ENCODE measurements at regions not wholly inside any gene's neighbourhood (a gene's known extent, or its start where the extent isn't known, plus 50 kb on each side); places are given as distances from the start of the nearest gene placed in this dataset.

GRCh38 chr21:15130326-15130725 is 65.5 kb upstream of the NRIP1 start:
- TF ChIP-seq CTCF (conservative IDR thresholded peaks at IDR 0.05; ENCODE audit: low read length) (no peak), EZH2phosphoT487 (IDR thresholded peaks at IDR 0.05; ENCODE audit: borderline replicate concordance, low read depth, low read length) (no peak)

All from OCI-LY7 (cell line).